Stimulated activated CD4-positive, alpha-beta T cell treated with anti-CD3 and anti-CD28 coated beads, Interleukin-4, amount 100 ng/mL, for 4 hours (primary cell): ENCODE measurements at regions not wholly inside any gene's neighbourhood (a gene's known extent, or its start where the extent isn't known, plus 50 kb on each side); places are given as distances from the start of the nearest gene placed in this dataset.

Experiments used
- DNase-seq, 2 experiments: peaks; one replicate each; pipeline ENCODE4 v3.0.0-alpha.2; 2020

- no peak for DNase-seq
Measured at GRCh38 chr13:106161146-106161545, 374.3 kb downstream of the EFNB2 start.

DNA sequence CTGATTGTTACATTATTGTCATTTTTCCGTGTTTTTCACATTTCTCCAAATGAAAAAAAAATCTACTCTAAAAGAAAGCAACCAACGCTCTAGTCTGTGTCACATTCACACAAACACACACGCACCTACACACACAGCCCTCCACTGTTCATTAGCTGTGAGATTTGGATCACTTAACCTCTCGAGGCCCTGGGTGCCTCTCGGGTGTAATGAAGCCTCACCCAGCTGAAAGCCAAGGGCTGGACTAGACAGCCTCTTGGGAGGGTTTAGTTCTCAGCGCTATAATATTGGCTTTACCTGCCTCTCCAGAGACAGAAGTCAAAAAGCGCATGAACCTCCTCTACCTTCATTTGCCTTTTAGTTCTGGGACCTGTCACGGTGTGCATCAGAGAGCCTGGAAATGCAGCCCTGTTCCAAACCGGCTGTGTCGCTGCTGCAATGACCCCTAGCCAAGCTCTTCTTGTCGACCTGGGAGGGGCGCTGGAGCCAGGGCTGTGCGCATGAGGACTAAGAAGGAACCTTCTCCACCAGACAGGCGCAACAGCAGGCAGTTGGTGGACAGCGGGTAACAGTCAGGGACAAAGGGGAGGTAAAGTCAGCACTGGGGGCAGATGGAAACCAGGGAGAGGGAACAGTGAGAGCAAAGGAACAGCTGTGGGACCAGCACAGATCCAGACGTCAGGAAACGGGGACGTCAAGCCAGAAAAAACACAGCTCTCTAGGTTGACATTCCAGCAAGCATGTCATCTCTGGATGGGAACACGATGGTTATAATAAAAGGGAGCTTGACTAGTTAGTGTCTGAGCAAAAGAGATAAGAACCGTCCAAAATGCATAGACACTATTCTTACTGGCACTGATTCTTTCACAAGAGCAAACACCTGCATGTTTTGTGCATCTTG lies 375.9 kb downstream of the EFNB2 start:
- DNase-seq = no peak

- DNase-seq = no peak
Measured at GRCh38 chr13:106156468-106156867, 379.0 kb downstream of the EFNB2 start.

GRCh38 chr13:106155411-106155810 lies 380.1 kb downstream of the EFNB2 start:
- DNase-seq = no peak

- DNase-seq = no peak
Measured at GRCh38 chr13:106153876-106154275, 381.6 kb downstream of the EFNB2 start.

DNA sequence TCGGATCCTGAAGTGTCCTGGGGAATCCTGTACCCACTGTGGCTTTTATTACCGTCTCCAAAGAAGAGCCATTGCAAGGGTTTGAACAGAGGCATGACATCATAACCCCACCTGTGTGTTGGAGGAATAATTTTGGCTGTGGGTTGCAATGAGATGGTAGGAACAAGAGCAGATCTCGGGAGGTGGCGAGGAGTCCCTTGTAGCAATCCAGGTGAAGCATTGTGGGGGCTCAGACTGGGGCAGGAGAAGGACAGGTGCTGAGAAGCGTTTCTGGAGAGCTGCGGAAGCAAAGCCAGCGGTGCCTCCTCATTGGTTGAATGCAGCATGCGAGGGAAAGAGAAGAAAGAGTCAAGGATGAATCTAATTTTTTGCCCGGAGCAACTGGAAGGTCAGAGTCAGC lies 382.4 kb downstream of the EFNB2 start:
- DNase-seq = no peak

DNA sequence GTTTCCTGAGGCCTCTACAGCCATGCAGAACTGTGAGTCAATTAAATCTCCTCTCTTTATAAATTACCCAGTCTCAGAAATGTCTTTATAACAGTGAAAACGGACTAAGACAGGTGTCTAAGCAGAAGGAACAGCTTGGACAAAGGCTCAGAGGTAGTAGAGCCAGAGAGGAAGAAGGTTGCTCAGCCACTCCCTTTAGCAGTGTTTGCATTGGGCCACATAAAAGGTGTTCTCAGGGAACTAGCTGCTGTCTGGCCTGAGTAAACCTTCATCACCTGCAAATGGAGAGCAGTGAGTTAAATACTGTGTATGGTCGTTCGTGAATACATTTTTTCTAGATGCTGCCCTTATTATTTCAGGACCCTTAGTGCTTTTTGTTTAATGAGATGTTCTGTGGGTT lies 383.4 kb downstream of the EFNB2 start:
- DNase-seq = no peak

DNA sequence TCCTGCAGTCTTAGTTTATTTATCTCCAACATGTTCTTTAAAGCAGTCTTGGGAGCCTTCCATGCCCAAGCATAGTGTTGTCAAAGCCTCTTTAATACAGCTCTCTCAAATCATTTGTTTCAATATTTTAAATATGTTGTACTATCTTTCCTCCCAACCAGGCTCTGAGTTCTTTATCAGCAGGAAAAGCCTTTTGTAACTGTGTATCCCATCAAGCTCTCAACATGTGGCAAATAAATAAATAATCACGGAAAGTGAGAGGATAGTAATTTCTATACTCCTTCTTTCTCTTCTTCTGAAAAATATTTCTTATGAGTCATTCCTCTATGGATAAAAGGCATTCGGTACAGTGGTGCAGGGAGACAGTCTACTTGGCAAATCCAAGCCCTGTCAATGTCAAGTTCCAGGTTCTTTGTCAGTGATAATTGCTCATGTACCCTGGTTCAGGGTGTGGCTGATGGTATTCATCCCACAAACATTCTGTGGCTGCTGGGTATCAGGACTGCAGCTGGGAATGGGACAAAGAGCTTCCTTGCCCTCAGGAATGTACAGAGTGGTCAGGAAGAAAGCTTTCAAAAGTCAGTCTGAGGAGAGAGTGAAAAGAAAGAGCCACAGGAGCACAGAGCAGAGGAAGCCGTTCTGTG lies 384.3 kb downstream of the EFNB2 start:
- DNase-seq = no peak

GRCh38 chr13:106145997-106146864 lies 389.2 kb downstream of the EFNB2 start:
- no peak for DNase-seq

DNA sequence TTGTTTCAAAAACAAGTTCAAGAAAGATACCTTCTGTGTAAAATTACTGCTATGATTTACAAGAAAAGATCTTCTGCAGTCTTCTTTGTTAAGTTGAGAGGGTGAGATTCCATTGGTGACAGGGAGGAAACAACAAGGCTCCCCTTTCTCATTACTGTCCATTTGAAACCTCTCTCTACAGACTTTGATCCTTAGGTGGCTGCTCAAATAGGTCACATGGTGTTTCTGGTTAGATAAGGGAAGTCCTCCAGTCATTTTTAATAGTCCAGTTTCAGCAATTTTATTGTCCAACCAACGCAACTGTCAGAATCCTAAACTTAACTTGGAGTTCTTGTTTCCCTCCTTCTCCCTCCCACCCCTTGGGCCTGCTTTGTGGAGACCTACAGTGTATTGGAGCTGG lies 390.4 kb downstream of the EFNB2 start:
- no peak for DNase-seq

DNA sequence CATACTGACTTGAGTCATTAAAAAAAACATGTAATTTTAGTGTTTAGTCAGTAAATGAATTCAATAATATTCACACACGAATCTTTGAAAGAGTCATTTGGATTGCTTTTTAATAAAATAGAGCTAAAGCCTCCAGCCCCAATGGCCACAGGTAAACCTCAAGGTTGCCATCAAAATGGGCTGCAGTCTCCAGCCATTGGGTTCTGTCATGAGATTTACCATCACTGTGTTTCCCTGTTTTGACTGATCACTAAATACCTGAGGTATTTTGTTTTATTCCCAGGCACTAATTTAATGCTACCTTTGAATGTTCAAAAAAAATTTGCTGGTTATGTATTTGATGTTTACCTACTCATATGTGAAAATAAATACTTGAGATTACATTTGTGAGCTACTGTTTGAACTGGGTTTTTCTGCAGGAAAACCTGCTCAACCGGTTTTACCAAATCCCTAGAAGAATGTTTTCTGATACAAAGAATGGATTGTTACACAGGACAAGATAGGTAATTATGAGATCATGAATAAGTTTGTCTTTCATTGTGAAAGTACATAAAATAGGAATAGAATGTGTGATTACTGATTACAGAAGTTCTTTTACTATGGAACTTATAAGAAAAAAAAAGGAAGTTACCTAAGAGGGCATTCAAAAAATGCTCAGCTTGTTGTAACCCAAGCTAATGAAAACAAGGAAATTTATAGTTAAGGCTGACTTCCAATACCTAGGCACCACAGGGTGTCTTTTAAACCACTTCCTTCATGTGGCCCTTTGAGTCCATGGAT lies 391.3 kb downstream of the EFNB2 start:
- no peak for DNase-seq

- no peak for DNase-seq
Measured at GRCh38 chr13:106143392-106143791, 392.1 kb downstream of the EFNB2 start.

DNA sequence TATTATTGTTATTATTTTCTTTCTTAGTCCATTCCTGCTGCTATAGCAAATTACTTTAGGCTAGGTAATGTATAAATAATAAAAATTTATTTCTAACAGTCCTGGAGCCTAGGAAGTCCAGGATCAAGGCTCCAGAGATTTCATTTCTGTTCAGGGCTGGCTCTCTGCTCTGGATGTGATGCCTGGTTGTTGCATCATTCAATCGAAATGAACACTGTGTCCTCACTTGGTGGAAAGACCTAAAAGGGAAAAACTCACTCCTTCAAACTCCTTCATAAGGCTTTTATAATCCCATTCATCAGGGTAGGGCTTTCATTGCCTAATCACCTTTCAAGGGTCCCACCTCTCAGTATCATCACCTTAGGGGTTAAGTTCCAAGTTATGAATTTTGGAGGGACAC lies 395.0 kb downstream of the EFNB2 start:
- DNase-seq = no peak

GRCh38 chr13:106139942-106140341 lies 395.5 kb downstream of the EFNB2 start:
- DNase-seq = no peak

DNA sequence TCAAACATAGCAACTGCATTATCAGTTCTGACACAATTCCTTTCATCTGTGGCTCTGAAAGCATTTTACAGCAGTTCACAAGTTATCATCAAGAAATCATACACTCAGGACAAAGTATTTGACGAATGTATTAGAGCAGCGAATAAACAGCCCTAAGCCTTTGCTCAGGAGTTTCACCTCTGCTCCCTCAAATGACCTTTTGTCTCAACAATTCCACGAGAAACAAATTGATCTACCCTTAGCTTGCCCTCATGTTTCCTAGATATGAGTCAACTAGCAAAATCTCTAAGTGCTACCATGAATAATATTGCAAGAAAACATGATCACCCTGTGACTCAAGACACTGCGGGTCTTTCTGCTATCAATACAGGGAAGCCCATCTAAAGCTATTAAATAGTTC lies 396.1 kb downstream of the EFNB2 start:
- DNase-seq = no peak

GRCh38 chr13:106138620-106139019 lies 396.8 kb downstream of the EFNB2 start:
- no peak for DNase-seq

DNA sequence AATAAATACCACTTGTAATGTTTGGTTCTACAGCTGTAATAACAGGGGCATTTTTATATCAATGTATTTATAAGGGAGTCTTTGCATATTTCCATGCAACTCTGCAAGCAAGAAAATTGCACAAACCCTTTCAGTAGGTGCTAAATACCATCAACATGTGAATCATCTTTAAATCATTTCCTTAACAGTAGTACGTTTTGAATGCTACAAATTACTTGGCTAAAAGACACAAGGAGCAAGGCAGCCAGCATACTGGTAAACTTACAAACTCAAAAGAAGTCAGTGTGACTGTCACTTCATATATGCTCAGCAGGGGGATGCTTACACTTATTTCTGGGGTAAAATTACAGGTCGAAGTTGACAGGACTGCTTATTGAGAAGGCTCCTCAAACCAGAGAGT lies 402.4 kb downstream of the EFNB2 start:
- DNase-seq = no peak

- DNase-seq = no peak
Measured at GRCh38 chr13:106132216-106132615, 403.2 kb downstream of the EFNB2 start.

DNA sequence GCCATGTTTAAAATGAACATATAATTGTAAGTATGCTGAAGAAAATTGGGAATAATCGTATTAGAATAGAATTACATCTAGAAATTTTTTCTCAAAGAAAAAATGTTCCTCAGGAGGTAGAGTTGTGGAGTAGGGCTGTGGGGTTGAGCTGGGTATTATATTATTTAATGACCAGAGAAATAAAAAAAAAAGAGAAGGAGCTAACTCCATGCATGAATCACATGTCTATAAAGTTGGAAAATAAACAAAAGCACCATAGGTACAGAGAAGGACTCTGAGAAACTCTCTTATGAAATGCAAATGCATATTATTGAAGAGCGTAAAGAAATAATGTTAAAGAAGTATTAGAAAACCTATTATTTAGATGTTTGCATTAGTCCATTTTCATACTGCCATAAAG lies 405.5 kb downstream of the EFNB2 start:
- no peak for DNase-seq

DNA sequence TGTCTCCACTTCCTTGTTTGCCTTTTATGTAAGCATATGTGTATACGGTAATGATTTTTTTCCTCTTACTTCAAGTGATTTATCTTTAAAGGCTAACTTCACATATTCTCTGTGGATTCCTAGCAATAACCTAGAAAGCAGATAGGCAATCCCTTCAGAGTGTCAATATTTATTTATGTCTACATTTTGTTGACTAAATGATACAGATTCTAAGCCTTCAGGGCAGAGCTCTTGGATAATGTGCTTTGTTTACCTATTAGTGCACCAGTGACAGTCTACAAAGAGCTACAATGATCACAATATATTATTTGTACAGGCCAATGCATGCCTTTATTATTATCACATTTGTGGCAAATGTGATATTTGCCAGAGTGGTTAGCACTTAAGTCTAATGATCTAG lies 406.2 kb downstream of the EFNB2 start:
- no peak for DNase-seq

- DNase-seq = no peak
Measured at GRCh38 chr13:106122234-106122633, 413.2 kb downstream of the EFNB2 start.

GRCh38 chr13:106121173-106121754 lies 414.2 kb downstream of the EFNB2 start:
- no peak for DNase-seq
